ENCODE measurements at regions not wholly inside any gene's neighbourhood (a gene's known extent, or its start where the extent isn't known, plus 50 kb on each side); places are given as distances from the start of the nearest gene placed in this dataset.
"Not testable (repeated sequence)": the region's sequence is repeated elsewhere in the genome, so short reads cannot be mapped to it uniquely, and the experiment has no call there.

GRCh38 chr6:37566111-37566949 lies 66.6 kb upstream of the CCDC167 start:
- Histone ChIP-seq H3K27ac (no peak overlapping the region), H3K27me3 (replicated peaks) (peaks cover 18% of the 10 kb centered on the region), H3K4me3 (ENCODE audit: low read depth, low read length) (peak overlapping the region; percentile 44), H3K36me3 (replicated peaks) (no peaks in the 10 kb centered on the region)
- peak; percentile 73 for TF ChIP-seq CTCF (IDR thresholded peaks at IDR 0.05; ENCODE audit: low read depth, low read length, missing control alignments)
- in situ Hi-C loops (cut with HindIII; ENCODE audit: low pct_ligation_motif_present, low sequenced_read_pairs), result no loop called here
- DNase-seq, result peak; percentile 18

GRCh38 chr6:37565267-37566110 lies 65.8 kb upstream of the CCDC167 start:
- Histone ChIP-seq H3K36me3 (replicated peaks) (no peaks in the 10 kb centered on the region), H3K27me3 (replicated peaks) (peaks cover 13% of the 10 kb centered on the region), H3K4me3 (ENCODE audit: low read depth, low read length) (peak overlapping the region; percentile 44), H3K27ac (no peak overlapping the region)
- TF ChIP-seq CTCF (IDR thresholded peaks at IDR 0.05; ENCODE audit: low read depth, low read length, missing control alignments), result peak; percentile 40
- in situ Hi-C loops (cut with HindIII; ENCODE audit: low pct_ligation_motif_present, low sequenced_read_pairs), result no loop called here
- no peak for DNase-seq

GRCh38 chr6:37562926-37563288 lies 63.2 kb upstream of the CCDC167 start:
- H3K27ac ChIP-seq; H3K36me3 ChIP-seq (replicated peaks); H3K4me3 ChIP-seq (ENCODE audit: low read depth, low read length); in situ Hi-C loops (cut with HindIII; ENCODE audit: low pct_ligation_motif_present, low sequenced_read_pairs); DNase-seq: not testable (repeated sequence)
- peaks cover 13% of the 10 kb centered on the region for H3K27me3 ChIP-seq (replicated peaks)

GRCh38 chr6:37561361-37561760 lies 61.7 kb upstream of the CCDC167 start:
- Histone ChIP-seq H3K36me3 (replicated peaks) (no peaks in the 10 kb centered on the region), H3K27me3 (replicated peaks) (peaks cover 13% of the 10 kb centered on the region), H3K4me3 (ENCODE audit: low read depth, low read length) (no peak overlapping the region), H3K27ac (no peak overlapping the region)
- DNase-seq, result no peak
- no peak for TF ChIP-seq CTCF (IDR thresholded peaks at IDR 0.05; ENCODE audit: low read depth, low read length, missing control alignments)
- in situ Hi-C loops (cut with HindIII; ENCODE audit: low pct_ligation_motif_present, low sequenced_read_pairs), result no loop called here

GRCh38 chr6:37560737-37561103 lies 61.0 kb upstream of the CCDC167 start:
- in situ Hi-C loops (cut with HindIII; ENCODE audit: low pct_ligation_motif_present, low sequenced_read_pairs), result no loop called here
- H3K36me3 ChIP-seq (replicated peaks), result no peaks in the 10 kb centered on the region
- H3K27ac ChIP-seq, result no peak overlapping the region
- H3K4me3 ChIP-seq (ENCODE audit: low read depth, low read length), result no peak overlapping the region
- DNase-seq, result no peak
- H3K27me3 ChIP-seq (replicated peaks), result peaks cover 10% of the 10 kb centered on the region
- TF ChIP-seq CTCF (IDR thresholded peaks at IDR 0.05; ENCODE audit: low read depth, low read length, missing control alignments), result no peak

- no peak for DNase-seq
- in situ Hi-C loops (cut with HindIII; ENCODE audit: low pct_ligation_motif_present, low sequenced_read_pairs), result no loop called here
- no peak overlapping the region for H3K4me3 ChIP-seq (ENCODE audit: low read depth, low read length)
- no peaks in the 10 kb centered on the region for H3K27me3 ChIP-seq (replicated peaks)
- TF ChIP-seq CTCF (IDR thresholded peaks at IDR 0.05; ENCODE audit: low read depth, low read length, missing control alignments), result no peak
- H3K27ac ChIP-seq, result no peak overlapping the region
- H3K36me3 ChIP-seq (replicated peaks), result no peaks in the 10 kb centered on the region
Observed at GRCh38 chr6:37559501-37559900, 59.8 kb upstream of the CCDC167 start.

All from brain microvascular endothelial cell (primary cell).